H1 (cell line): ENCODE measurements at regions not wholly inside any gene's neighbourhood (a gene's known extent, or its start where the extent isn't known, plus 50 kb on each side); places are given as distances from the start of the nearest gene placed in this dataset.

Experiments used
- CTCF ChIA-PET: fragments of 300-600 bp; sonication (Branson Sonifier 250); formaldehyde crosslinking; loops from one replicate; lab custom pipeline; 2021; ENCODE audit not compliant: partially characterized antibody; lab: Charles Lee
- POLR2A ChIA-PET: fragments of 300-600 bp; sonication (Branson Sonifier 250); formaldehyde crosslinking; loops from one replicate; lab custom pipeline; 2021; ENCODE audit warnings: inconsistent platforms; ENCODE audit not compliant: partially characterized antibody; lab: Charles Lee
- DNase-seq, 2 experiments: peaks; one replicate each; pipeline versions ENCODE4 v3.0.0 to v3.0.0-alpha.2; 2010 to 2022; ENCODE audit warnings: low spot score in 2 of 2, low read depth in 1 of 2, mixed read lengths in 1 of 2
- FAIRE-seq: peaks from 2 replicates; lab custom pipeline; 2011; peaks lifted over from hg19 to GRCh38; lab: Jason Lieb, UNC
- H2AFZ ChIP-seq: 2 replicates; pipeline ENCODE4 v1.8.1; 2012; ENCODE audit warnings: low read length, inconsistent platforms
- H2AK5ac ChIP-seq: 2 replicates; pipeline ENCODE4 v1.6.1; 2013; ENCODE audit warnings: low read depth, low read length
- H2BK120ac ChIP-seq: replicated peaks from 2 replicates; pipeline ENCODE3; 2013; ENCODE audit warnings: low read depth, low read length, inconsistent platforms
- H2BK12ac ChIP-seq: 2 replicates; pipeline ENCODE4 v1.6.1; 2013; ENCODE audit warnings: low read depth, low read length
- H2BK15ac ChIP-seq: 2 replicates; pipeline ENCODE4 v1.6.1; 2013; ENCODE audit warnings: low read length
- H2BK20ac ChIP-seq: 2 replicates; pipeline ENCODE4 v1.6.1; 2013; ENCODE audit warnings: low read length
- H2BK5ac ChIP-seq: 2 replicates; pipeline ENCODE4 v1.6.1; 2013; ENCODE audit warnings: low read depth, low read length
- H3K14ac ChIP-seq: 2 replicates; pipeline ENCODE4 v1.6.1; 2013; ENCODE audit warnings: inconsistent platforms; ENCODE audit not compliant: insufficient read length
- H3K18ac ChIP-seq: 2 replicates; pipeline ENCODE4 v1.6.1; 2013; ENCODE audit warnings: low read length; ENCODE audit errors: extremely low read depth
- H3K23ac ChIP-seq: 2 replicates; pipeline ENCODE4 v1.6.1; 2013; ENCODE audit warnings: inconsistent platforms; ENCODE audit not compliant: insufficient read length
- H3K23me2 ChIP-seq: 2 replicates; pipeline ENCODE4 v1.6.1; 2013; ENCODE audit warnings: low read depth, low read length
- H3K27ac ChIP-seq: 2 replicates; pipeline ENCODE4 v1.6.1; 2011; ENCODE audit warnings: low read depth, low read length, inconsistent platforms
- H3K27me3 ChIP-seq, 4 experiments: replicated peaks in 1 of 4; 1 replicate in 1 of 4; 2 replicates in 3 of 4; pipeline versions ENCODE4 v1.6.1 to v1.8.1; 2011 to 2013; ENCODE audit warnings: low read length in 3 of 4, mild to moderate bottlenecking in 3 of 4, inconsistent platforms in 2 of 4, mixed read lengths in 2 of 4, moderate library complexity in 1 of 4; ENCODE audit not compliant: control insufficient read depth in 3 of 4, insufficient read depth in 3 of 4; ENCODE audit errors: extremely low read depth in 1 of 4
- H3K36me3 ChIP-seq, 4 experiments: 2 replicates each; pipeline versions ENCODE4 v1.6.1 to v1.8.1; 2011 to 2013; ENCODE audit warnings: mild to moderate bottlenecking in 4 of 4, low read length in 3 of 4, moderate library complexity in 2 of 4, control low read depth in 1 of 4, inconsistent platforms in 1 of 4; ENCODE audit not compliant: insufficient read depth in 4 of 4, control insufficient read depth in 2 of 4
- H3K4ac ChIP-seq: replicated peaks from 2 replicates; pipeline ENCODE3; 2013; ENCODE audit warnings: low read length, low read depth, mixed read lengths, inconsistent platforms; ENCODE audit not compliant: insufficient read length
- H3K4me1 ChIP-seq, 4 experiments: replicated peaks in 1 of 4; 1 replicate in 1 of 4; 2 replicates in 3 of 4; pipeline versions ENCODE4 v1.6.1 to v1.8.1; 2011 to 2013; ENCODE audit warnings: low read length in 3 of 4, inconsistent platforms in 2 of 4, mixed read lengths in 1 of 4; ENCODE audit not compliant: insufficient read depth in 4 of 4, control insufficient read depth in 3 of 4
- H3K4me2 ChIP-seq, 2 experiments: 2 replicates each; pipeline versions ENCODE4 v1.6.1 to v1.8.1; 2011 to 2013; ENCODE audit warnings: low read depth in 2 of 2, low read length in 2 of 2, control low read depth in 1 of 2, inconsistent platforms in 1 of 2, mild to moderate bottlenecking in 1 of 2; ENCODE audit not compliant: insufficient read depth in 1 of 2
- H3K4me3 ChIP-seq, 4 experiments: fragments of 200-600, 300-600 bp in 1 of 4; sonication (generic), shearing (Covaris generic), sonication (Bioruptor Twin) in 1 of 4; 2 replicates each; pipeline versions ENCODE4 v1.5.1 to v1.8.1; 2011 to 2016; ENCODE audit warnings: low read length in 4 of 4, low read depth in 3 of 4, control low read depth in 2 of 4, inconsistent platforms in 2 of 4, mild to moderate bottlenecking in 2 of 4, mixed read lengths in 1 of 4, moderate library complexity in 1 of 4; ENCODE audit not compliant: insufficient read depth in 2 of 4; ENCODE audit errors: extremely low read depth in 1 of 4
- H3K56ac ChIP-seq: replicated peaks from 2 replicates; pipeline ENCODE3; 2013; ENCODE audit warnings: low read depth, mild to moderate bottlenecking, mixed read lengths, low read length, inconsistent platforms; ENCODE audit not compliant: insufficient read length
- H3K79me1 ChIP-seq: 2 replicates; pipeline ENCODE4 v1.6.1; 2013; ENCODE audit warnings: low read depth, low read length, control low read depth
- H3K79me2 ChIP-seq, 2 experiments: 2 replicates each; pipeline versions ENCODE4 v1.6.1 to v1.8.1; 2012 to 2013; ENCODE audit warnings: low read length in 2 of 2, mild to moderate bottlenecking in 2 of 2, inconsistent platforms in 1 of 2; ENCODE audit not compliant: insufficient read depth in 2 of 2, control insufficient read depth in 1 of 2
- H3K9ac ChIP-seq, 4 experiments: replicated peaks in 1 of 4; 1 replicate in 1 of 4; 2 replicates in 3 of 4; pipeline versions ENCODE4 v1.6.1 to v1.8.1; 2011 to 2013; ENCODE audit warnings: low read depth in 3 of 4, low read length in 3 of 4, control low read depth in 2 of 4, mild to moderate bottlenecking in 2 of 4, moderate library complexity in 2 of 4, inconsistent platforms in 1 of 4; ENCODE audit errors: extremely low read depth in 1 of 4
- H3K9me3 ChIP-seq, 2 experiments: 2 replicates each; pipeline versions ENCODE4 v1.6.1 to v1.8.1; 2012 to 2013; ENCODE audit warnings: mild to moderate bottlenecking in 2 of 2, moderate library complexity in 2 of 2, control low read depth in 1 of 2, inconsistent platforms in 1 of 2, low read depth in 1 of 2, low read length in 1 of 2, mixed read lengths in 1 of 2; ENCODE audit not compliant: insufficient read depth in 2 of 2
- H4K20me1 ChIP-seq, 2 experiments: replicated peaks in 1 of 2; 2 replicates each; pipeline versions ENCODE3 to v1.8.1; 2011 to 2013; ENCODE audit warnings: inconsistent platforms in 2 of 2, low read length in 2 of 2, mild to moderate bottlenecking in 1 of 2; ENCODE audit not compliant: insufficient read depth in 2 of 2, control insufficient read depth in 1 of 2
- H4K5ac ChIP-seq: 2 replicates; pipeline ENCODE4 v1.6.1; 2013; ENCODE audit warnings: low read length, low read depth, mixed read lengths, inconsistent platforms; ENCODE audit not compliant: insufficient read length
- H4K8ac ChIP-seq: 2 replicates; pipeline ENCODE4 v1.8.0; 2013; ENCODE audit warnings: mild to moderate bottlenecking, moderate library complexity, low read length, inconsistent platforms; ENCODE audit not compliant: insufficient read depth; ENCODE audit errors: extremely low read depth
- H4K91ac ChIP-seq: replicated peaks from 2 replicates; pipeline ENCODE3; 2013; ENCODE audit warnings: low read length, mixed read lengths, inconsistent platforms; ENCODE audit not compliant: insufficient read length
- ATF2 ChIP-seq: IDR thresholded peaks from 2 replicates; pipeline ENCODE4 v1.6.1; 2012; ENCODE audit warnings: low read length, inconsistent platforms
- JUN ChIP-seq: IDR thresholded peaks from 2 replicates; pipeline ENCODE4 v1.6.1; 2011; ENCODE audit warnings: low read depth, mild to moderate bottlenecking, improper control_type of control experiment, low read length
- SP2 ChIP-seq: IDR thresholded peaks from 2 replicates; pipeline ENCODE4 v1.6.1; 2012; ENCODE audit warnings: mild to moderate bottlenecking, low read length, inconsistent platforms
- WGBS, 2 experiments: shearing (Covaris generic) in 1 of 2; methylation state at CpG; one replicate each; pipeline versions ENCODE4 v1.1.6 to v1.1.7; 2013 to 2015; ENCODE audit warnings: low lambda C conversion rate in 2 of 2, mixed read lengths in 2 of 2, inconsistent platforms in 1 of 2, low coverage in 1 of 2, missing lambda C conversion rate in 1 of 2; ENCODE audit not compliant: insufficient replicate concordance in 2 of 2, insufficient coverage in 1 of 2, insufficient read length in 1 of 2; ENCODE audit errors: extremely low coverage in 1 of 2, missing lambda C conversion rate in 1 of 2; 5-methylcytosine and 5-hydroxymethylcytosine counted together

GRCh38 chr3:109772520-109772919 is 435.2 kb upstream of the DPPA4 start:
- no peak overlapping the region for H4K5ac ChIP-seq
- H3K23ac ChIP-seq: no peak overlapping the region
- no peak overlapping the region for H3K18ac ChIP-seq
- no peak overlapping the region for H3K9ac ChIP-seq
- H3K36me3 ChIP-seq: no peaks in the 10 kb centered on the region
- no peak overlapping the region for H2BK20ac ChIP-seq
- DNase-seq: no peak
- H3K4me3 ChIP-seq: no peak overlapping the region
- no peak overlapping the region for H2AK5ac ChIP-seq
- H4K8ac ChIP-seq: no peak overlapping the region
- no peak for TF ChIP-seq JUN
- TF ChIP-seq ATF2: no peak
- no peak for TF ChIP-seq SP2
- TF ChIP-seq, all 59 proteins: peak for 0
- no peak for FAIRE-seq
- Histone ChIP-seq H2BK12ac (no peak overlapping the region), H4K91ac (no peak overlapping the region), H3K79me1 (no peaks in the 10 kb centered on the region), H3K56ac (no peak overlapping the region), H3K79me2 (no peaks in the 10 kb centered on the region), H2BK15ac (no peak overlapping the region), H3K4me1 (no peaks in the 10 kb centered on the region), H2AFZ (no peak overlapping the region), H3K23me2 (no peaks in the 10 kb centered on the region), H3K4me2 (no peak overlapping the region), H2BK120ac (no peak overlapping the region), H3K4ac (no peak overlapping the region), H2BK5ac (no peak overlapping the region), H3K27ac (no peak overlapping the region), H3K27me3 (no peaks in the 10 kb centered on the region), H3K9me3 (no peaks in the 10 kb centered on the region), H4K20me1 (no peaks in the 10 kb centered on the region), H3K14ac (no peak overlapping the region)
- ChIA-PET CTCF (no interaction called here), POLR2A (no interaction called here)
- WGBS, 2 experiments: 92% methylated on average over 5 of the region's 5 CpGs; no CpG with 5 or more reads in 1 of the 2 experiments
